ENCODE measurements at regions not wholly inside any gene's neighbourhood (a gene's known extent, or its start where the extent isn't known, plus 50 kb on each side); places are given as distances from the start of the nearest gene placed in this dataset.

GRCh38 chr19:27709496-27709895 is 1503.5 kb downstream of the UQCRFS1 start:
- TF ChIP-seq CTCF (IDR thresholded peaks at IDR 0.05 in 4 of 5, conservative IDR thresholded peaks at IDR 0.05 in 1 of 5) (no peak), POLR2A (IDR thresholded peaks at IDR 0.05) (no peak)

Measured in gastrocnemius medialis (tissue), 4 donors.